Activated CD4-positive, alpha-beta T cell treated with anti-CD3 and anti-CD28 coated beads for 48 hours (primary cell): ENCODE measurements at regions not wholly inside any gene's neighbourhood (a gene's known extent, or its start where the extent isn't known, plus 50 kb on each side); places are given as distances from the start of the nearest gene placed in this dataset.
A peak's percentile ranks its signal among the peaks of the same experiment; 100 is the strongest.

Experiments
- DNase-seq: peaks from one replicate; pipeline ENCODE4 v3.0.0-alpha.2; 2020

DNA sequence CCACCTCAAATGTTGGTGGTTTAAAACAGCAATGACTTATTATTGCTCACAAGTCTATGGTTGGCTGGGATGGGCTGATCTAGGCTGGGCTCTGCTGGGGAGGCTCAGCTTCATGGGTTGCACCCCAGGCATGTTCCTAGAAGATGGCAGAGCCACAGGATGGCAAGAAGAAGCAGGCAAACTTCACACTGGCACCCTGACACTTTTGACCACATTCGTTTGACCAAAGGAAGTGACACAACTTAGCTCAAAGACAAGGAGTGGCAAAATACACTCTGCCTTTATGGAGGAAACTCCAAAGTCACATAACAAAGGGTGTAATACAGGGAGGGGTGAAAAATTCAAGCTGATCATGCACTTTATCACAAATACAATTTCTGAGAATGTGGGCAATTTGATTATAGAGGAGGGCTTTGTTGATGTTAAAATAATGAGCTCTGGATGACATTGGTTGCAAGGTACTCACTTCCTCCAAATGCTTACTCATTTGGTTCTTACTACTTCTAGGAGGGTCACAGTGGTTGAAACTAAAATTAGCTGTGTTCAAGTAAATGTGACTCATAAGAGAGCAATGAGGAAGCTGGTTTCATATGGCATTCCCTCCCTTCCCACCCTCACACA, 249.2 kb upstream of the RPS6KA3 start:
- peak; percentile 29 for DNase-seq

DNA sequence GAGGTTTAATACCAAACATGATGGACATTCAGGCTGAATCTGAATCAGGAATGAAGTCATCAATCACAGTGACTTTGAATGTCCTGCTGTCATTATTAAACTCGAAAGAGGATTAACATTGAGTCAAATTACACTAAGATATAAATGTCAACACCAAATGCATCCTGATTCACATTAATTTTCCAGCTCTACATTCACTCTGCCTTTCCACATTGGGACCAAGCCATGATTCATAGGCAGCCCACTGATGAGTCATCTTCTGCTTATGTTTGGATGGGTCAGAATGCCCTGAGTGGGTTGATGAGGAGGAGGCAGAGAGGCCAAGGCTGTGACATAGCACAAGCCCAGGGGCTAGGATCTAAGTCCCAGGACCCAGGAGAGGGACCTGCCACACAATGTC, 247.6 kb upstream of the RPS6KA3 start:
- no peak for DNase-seq

DNA sequence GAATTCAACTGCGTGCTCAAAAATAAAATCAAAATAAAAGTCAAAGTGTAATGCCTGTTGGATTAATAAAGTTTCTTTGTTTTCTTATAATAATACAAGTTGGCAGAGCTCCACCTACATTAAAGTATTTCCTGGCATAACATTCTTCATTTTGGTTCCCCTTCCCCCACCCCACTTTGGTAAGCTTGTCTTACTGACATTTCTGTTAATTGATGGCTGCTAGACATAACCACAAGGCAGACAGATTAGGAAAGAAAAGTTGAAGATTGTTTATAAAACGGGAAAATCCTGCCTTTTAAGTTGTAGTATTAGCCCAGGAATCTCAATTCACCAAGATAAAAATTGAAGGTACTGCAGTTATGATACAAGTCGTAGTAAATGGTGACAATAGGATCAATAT, 246.5 kb upstream of the RPS6KA3 start:
- no peak for DNase-seq

DNA sequence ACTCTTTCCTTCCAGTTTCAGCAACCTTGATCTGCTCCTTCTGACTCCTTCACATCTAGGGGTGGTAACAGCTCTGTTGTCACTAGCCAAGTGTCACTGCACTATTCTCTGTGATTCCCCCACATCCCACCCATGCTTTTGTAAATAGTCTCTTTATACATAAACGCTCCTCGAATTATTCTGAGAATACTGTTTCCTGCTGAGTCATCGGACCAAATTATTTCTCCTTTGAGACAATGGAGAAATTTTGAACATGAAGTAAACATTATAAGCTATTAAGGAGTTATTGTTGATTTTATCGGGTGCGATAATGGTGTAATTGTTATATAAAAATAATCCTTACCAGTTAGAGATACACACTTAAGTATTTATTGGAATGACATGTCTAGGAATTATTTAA, 245.1 kb upstream of the RPS6KA3 start:
- no peak for DNase-seq

DNA sequence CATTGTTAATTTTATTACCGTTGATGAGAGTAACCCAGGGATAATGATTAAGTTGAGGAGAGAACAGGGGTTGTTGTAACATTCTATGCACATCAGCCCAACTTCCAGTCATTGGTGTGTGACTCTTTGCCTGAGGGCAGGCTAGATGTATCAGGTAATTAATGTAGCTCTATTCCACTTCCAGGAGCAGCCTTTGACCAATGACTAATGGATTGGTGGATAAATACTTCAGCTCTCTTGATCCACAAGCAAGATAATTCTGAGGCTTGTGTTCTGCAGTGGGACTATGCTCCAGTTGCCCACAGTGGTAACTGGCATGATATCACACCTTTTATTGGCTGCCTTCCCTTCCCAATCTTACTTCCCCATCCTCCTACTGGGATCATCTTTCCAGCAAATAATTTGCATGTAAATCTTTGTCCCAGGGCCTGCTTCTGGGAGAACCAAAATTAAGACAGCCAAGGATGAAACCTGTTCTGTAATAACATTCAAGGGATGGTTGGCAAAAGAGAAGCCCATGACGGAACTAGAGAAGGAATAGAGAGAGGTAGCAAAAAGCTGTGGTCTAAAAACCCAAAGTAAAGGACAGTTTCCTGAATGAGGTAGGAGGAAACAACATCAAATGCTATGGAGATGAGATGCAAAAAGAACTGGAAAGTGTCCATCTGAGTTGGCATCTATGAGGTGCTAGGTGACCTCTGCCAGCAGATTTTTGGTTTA, 241.4 kb upstream of the RPS6KA3 start:
- no peak for DNase-seq

DNA sequence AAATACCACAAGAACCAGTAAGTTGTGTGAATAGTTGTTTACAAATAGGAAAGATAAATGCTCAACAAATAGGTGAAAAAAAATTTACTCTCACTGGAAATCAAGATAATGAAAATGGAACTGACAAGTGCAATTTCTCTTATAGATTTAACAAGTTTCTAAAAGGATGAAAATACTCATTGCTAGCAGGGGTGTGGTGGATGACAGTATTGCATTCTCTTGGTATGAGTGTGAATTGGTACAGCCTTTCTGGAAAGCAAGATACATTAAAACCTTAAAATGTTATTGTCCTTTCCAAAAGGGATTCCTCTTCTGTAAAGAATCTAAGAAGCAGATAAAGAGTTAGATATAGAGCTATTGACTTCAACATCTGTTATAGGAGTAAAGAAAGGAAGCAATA, 240.0 kb upstream of the RPS6KA3 start:
- no peak for DNase-seq

DNA sequence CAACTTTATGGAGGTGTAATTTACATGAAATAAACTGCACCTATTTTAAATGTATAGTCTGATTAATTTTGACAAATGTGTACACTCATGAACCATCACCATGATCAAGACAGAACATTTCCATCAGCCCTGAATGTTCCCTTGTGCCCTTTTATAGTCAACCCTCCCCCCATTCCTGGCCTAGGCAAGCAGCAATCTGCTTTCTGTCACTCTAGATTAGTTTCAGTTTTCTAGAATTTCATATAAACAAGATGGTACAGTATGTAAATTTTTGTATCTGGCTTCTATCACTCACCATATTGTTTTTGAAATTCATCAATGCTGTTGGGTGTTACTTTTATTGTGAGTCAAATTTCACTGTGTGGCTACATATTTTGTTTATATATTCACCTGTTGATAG, 234.2 kb upstream of the RPS6KA3 start:
- DNase-seq: no peak

DNA sequence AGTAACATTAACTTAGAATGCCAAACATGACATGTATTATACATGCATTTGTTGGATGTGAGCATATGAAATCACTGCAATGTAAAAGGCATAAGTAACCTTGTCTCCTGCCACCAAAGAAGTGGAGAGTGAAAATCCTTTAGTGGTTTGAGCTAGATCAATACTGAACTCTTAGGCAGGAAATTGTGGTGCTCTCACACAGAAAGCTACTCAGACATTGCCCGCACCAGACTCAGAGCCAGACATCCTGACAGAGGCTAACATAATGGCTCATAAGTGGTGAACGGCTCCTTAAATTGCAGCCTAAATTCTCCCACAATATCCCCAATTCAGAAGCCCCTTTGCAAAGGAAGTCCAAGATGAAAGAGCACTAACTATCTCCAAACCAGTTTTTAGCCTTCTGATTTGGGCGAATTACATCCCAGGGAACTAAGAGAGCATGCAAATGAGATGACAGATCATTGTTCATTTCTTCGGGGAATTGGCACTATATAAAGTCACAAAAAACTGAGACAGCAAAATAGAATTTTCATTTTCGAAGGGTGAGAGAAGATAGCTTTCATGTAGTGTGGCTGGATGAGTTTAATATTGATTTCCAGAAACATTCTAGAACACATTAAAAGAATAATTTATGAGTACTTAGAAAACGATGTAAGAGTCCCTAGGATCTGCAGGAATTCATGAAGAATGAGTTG, 233.6 kb upstream of the RPS6KA3 start:
- peak; percentile 14 for DNase-seq

DNA sequence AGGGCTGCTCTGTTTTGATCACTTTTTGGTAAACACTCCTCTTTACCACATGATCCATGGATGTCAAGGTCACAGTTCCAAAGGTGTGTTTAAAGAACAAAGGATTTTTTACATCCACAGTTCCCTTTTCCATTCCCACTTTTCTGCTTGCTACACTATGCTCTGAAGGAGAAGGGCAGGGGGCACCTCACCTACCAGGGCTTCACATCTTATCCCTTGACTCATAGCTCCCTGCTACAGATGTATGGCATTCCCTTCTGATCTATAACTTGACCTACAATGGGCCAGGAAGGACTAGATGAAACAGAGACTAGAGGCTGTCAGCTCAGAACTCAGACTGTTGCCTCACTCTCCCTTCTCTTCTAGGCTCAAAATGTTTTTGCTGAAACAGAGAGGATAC, 233.1 kb upstream of the RPS6KA3 start:
- DNase-seq: no peak

DNA sequence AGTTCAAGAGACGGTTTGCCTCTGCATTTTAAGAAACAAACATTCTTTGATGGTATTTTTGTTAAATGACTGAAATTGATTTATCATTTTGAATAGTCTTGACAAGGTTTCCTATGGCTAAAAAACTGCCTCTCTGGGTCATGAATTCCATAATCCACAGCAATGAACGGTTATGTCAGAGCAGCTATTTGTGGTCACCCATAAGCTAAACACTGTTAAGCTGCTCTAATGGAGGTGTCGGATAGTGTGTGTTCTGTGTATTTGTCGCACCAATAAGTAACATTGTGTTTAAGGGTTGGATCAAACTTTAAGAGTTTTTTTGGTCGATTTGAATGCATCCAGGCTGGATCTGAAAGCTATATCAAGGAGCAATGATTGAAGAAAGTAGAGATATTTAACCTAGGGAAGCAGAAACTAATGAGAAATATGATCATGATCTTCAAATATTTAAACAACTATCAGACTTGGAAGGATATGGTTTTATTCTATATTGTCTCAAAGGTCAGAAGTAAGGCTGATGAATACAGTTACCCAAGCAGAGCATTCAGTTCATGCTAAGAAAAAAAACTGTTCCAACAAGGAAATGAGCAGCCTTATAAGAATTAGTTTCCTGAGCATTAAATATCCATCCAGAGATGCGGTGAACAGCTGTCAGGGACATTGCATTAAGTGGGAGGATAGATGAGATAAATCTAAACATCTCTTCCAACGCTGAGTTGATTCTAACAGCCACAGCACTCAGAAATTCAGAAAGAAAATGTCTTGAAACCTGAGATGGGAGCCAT, 232.3 kb upstream of the RPS6KA3 start:
- DNase-seq: no peak

DNA sequence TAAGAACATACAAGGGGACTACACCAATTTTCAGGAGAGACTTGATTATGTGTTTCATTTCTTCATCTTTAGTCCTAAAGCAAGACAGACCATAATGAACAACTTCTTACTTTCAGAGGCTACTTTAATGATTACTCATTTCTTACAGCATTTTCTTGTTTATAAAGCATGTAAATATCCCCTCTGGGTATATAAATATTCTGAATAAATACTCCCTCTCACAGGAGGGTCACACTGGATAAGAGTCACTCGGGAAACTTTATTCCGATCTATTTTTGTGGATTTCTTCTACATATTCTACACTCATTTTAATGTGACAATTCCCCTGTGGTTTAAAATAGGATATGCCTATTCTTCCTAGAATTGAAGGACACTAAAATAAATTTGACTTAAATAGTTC, 228.9 kb upstream of the RPS6KA3 start:
- DNase-seq: no peak

DNA sequence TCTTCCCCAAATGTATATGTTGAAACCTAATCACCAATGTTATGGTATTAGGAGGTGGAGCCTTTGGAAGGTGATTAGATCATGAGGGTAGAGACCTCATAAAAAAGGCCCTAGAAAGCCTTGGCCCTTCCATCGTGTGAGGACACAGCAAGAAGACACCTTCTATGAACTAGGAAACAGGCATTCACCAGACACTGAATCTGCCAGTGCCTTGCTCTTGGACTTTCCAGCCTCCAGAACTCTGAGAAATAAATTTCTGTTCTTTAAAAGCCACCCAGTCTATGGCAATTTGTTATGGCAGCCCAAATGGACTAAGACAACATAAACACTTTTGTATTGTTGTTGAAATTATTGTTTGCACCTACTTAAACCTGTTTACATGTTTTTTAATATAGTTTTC, 221.8 kb upstream of the RPS6KA3 start:
- no peak for DNase-seq

DNA sequence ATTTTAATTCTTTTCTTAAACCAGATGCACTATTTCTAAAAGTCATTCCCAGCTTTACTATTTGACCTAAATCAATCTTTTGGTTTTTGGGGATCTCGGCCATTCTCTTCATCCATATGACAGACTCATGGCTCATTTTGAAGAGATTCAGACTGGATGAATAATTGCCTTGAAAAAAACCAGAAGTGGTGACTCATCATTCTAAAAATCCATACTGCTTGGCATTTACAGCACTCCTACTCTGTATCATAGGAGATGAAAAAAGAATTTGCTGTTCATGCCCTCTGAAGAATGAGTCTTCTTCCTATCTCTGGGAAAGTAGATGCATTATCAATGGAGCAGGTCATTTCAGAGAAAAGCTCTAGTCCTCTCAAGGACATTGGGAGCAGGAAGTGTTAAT, 220.5 kb upstream of the RPS6KA3 start:
- DNase-seq: no peak

DNA sequence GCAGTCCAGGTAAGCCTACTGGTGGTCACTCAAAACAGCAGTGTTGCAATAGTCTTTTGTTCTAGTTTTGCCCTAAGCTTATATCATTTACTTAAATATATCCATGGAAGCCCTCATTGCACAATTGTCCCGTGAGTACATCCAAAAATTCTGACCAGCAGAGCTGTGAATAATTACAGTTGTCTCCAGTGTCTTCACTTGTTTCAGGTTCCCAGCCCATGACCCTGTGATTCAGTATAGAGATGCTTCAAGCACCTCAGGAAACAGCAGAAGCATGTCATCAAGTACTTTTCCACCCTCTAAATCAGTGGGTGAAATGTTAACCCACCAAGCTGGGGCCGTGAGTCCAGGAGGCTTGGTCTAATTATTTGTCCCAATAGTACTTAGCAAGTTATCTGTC, 214.9 kb upstream of the RPS6KA3 start:
- no peak for DNase-seq

DNA sequence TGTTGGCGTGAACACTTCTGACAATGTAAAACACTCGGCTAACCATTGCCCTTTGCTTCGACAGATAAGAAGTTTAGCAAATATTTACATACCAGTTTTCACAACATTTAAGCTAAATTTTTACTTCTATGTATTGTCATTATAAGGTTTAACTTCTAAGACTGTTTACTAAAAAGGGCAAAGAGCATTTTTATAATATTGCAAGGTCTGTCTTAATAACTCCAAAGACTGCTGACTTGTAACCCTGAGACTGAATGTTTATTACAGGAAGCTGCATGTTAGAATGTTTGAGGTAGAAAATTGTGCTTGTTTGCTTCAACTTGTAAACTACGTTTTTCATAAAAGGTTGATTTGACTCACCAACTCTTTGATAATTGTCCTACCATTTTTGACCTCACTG, 213.2 kb upstream of the RPS6KA3 start:
- no peak for DNase-seq

DNA sequence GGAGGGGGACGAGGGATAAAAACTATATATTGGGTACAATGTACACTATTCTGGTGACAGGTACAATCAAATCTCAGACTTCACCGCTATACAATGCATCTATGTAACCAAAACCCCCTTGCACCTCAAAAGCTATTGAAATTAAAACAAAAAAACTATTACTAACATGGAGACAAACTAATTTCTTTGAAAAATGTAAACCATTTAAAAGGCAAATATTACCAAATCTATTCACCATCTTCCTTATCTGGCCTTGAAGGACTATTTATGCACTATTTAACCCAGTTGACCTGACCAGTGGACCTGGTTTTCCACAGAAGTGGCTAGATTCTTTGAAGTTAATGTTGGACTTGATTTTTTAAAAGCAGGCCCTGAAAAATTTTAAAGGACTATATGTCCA, 212.3 kb upstream of the RPS6KA3 start:
- no peak for DNase-seq

DNA sequence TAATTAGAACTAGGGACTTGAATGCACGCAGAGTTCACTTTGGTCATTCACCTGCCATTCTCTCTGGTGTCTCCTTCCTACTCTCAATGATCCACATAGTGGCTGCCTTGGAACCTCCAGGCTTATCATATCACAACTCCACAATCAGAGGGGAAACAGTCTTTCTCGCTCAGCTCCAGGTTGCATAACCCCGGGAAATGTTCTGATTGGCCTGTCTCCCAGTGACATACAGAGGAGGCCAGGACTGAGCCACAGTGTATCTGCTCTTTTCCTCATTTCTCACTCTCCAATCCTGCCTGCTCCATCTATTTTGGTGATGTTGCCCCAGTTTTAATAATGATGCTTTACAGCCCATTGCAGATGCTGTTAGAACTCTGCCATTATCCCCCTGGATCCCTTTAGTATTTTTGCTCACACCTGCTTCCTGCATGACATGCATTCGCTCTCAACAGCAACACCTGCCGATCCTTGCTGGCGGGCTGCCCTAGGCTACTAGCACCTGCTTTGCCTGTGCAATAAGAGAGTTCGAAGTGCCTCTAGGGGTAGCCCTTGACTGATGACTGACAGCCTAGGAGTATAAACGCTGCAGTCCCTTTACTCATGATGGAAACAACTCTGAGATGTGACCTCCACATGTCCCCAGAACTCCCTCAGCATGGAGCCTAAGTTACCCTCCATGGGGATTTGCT, 211.3 kb upstream of the RPS6KA3 start:
- no peak for DNase-seq

DNA sequence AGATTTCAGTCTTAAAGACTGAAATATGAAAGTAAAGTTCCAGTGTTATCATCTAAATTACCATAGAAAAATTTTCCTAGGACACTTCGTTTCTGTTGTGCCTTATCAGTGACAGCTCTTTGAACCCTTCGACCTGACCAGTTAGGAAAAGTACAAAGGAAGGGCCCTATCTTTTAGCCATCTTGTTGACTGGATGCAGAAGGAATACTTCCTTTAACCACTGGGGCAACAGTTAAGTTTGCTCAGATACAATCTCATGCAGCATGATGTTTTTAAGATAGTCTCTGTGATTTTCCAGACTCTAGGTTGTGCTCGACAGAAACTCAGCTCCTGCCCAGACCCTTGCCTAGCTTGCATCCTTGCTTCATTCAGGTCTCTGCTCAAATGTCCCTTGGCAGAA, 210.5 kb upstream of the RPS6KA3 start:
- no peak for DNase-seq

DNA sequence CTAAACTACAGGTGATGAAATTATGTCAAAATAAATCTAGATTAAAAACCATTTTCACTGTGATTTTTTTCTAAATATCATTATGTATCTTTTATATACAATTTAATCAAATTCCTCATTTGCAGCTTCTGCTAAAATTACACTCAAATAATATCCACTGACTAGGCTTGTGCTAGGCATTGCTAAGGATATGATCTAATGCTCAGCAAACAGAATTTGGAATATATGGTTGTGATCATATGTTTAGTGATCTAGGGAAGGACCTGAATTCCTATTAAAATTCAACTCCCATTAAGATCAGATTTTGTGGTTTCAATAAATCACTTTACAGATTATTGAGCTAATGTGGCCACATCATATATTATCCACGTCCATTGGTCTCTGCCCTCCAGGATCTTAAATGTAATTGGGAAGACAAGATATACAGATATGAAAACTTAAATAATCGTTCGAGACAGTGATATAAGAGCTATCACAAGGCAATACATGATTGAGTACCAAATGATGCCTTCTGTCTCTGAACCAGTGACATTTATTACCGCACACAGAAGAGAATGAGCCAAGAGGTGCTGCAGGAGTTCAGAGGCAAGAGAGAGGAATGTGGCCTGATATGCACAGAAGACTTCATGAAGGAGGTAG, 206.0 kb upstream of the RPS6KA3 start:
- DNase-seq: no peak

DNA sequence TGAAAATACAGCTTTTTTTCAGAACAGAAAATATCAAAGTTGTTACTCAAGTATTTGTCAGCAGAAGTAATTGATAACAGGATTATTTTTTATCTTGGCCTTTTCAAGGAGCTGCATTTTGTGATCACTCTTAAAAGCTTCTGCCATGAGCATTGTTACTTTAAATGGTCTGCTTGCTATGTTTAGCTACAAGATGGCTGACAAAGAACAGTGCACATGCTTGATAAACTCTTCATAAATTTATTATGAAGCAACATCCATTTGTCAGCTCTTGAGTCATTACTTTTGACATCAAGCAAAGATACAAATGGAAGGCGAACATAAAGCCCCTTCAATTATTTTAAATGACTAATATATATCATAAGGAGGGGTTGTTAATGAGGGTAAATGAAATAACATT, 205.4 kb upstream of the RPS6KA3 start:
- DNase-seq: no peak

DNA sequence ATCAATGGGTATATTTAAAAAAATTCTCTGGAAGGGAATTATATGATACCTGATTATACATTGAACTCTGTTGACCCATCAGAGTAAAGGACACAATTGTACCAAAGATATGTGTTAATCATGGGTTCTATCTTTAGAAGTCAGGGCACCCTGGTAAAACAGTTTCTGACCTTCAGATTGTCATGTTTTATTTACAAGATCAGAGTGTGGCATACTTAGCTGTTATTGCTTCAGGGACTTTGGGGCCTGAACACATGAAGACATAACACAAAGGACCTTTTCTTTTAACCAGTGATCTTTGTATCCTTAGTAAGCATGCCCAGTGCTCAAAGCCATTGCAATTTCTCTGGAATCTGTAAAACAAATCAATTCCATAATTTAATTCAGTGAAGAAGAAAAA, 204.8 kb upstream of the RPS6KA3 start:
- DNase-seq: no peak

DNA sequence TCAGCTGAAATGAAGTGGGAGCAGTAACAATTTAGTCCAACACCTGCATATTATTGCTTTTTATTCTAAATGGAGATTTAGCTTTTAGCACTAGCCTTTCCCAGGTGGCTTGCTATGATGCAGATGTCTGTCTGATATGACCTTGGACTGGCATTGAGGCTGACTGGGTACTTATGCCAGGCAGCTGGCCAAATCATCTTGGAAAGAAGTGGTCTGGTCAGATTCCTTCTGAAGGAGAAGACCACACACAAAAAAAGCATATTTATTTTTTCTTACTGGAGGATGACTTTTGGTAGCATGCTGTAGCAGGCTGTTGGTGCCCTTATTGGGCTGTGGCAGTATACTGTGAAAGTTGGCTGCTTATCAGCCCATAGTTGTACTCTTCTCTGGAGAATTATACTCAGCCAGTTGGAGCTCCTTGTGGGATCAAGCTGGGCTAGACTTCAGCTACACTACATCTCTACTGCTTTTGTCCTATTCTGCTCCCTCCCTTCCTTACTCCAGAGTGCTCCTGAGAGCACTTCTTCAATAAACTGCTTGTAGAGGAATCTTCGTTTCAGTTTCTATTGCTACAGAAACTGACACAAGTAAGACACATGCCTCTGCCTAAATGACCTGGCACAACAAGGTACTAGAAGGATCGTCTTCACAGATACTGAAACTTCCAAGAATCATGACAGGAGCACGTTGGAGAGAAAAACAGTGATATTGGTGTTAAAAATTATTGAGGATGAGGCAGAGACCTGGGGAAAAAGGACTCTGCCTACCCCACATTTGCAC, 196.8 kb upstream of the RPS6KA3 start:
- no peak for DNase-seq
